DND-41 (cell line): ENCODE measurements at regions not wholly inside any gene's neighbourhood (a gene's known extent, or its start where the extent isn't known, plus 50 kb on each side); places are given as distances from the start of the nearest gene placed in this dataset.
"Not testable (repeated sequence)": the region's sequence is repeated elsewhere in the genome, so short reads cannot be mapped to it uniquely, and the experiment has no call there.

Experiments used
- ATAC-seq: fragments of 200-7000 bp; cut with Tn5 transposase; 3 replicates; pipeline ENCODE4 v1.9.1; 2021; ENCODE audit warnings: low read depth; ENCODE audit not compliant: insufficient read depth
- DNase-seq: peaks from one replicate; pipeline ENCODE4 v3.0.0-alpha.2; 2020
- H2AFZ ChIP-seq: 2 replicates; pipeline ENCODE4 v1.6.0; 2012; ENCODE audit warnings: low read depth, low read length
- H3K27ac ChIP-seq: 2 replicates; pipeline ENCODE4 v1.5.1; 2012; ENCODE audit warnings: low read length, inconsistent platforms
- H3K27me3 ChIP-seq: fragments of 200-600 bp; sonication (generic); 2 replicates; pipeline ENCODE4 v1.6.0; 2012; ENCODE audit warnings: low read length, mild to moderate bottlenecking, inconsistent platforms; ENCODE audit not compliant: insufficient read depth, poor library complexity
- H3K36me3 ChIP-seq: 2 replicates; pipeline ENCODE4 v1.5.1; 2012; ENCODE audit warnings: low read length, inconsistent platforms; ENCODE audit not compliant: insufficient read depth
- H3K4me1 ChIP-seq: 2 replicates; pipeline ENCODE4 v1.5.1; 2012; ENCODE audit warnings: mild to moderate bottlenecking, low read length; ENCODE audit not compliant: insufficient read depth
- H3K4me2 ChIP-seq: 2 replicates; pipeline ENCODE4 v1.6.0; 2012; ENCODE audit warnings: mild to moderate bottlenecking, moderate library complexity, low read length, inconsistent platforms; ENCODE audit not compliant: insufficient read depth
- H3K4me3 ChIP-seq, 2 experiments: fragments of 200-600 bp in 1 of 2; shearing (Covaris generic) in 1 of 2; 2 replicates each; pipeline ENCODE4 v1.5.1; 2012 to 2016; ENCODE audit warnings: inconsistent platforms in 2 of 2, low read length in 2 of 2, mild to moderate bottlenecking in 2 of 2, low read depth in 1 of 2, moderate library complexity in 1 of 2
- H3K79me2 ChIP-seq: 2 replicates; pipeline ENCODE4 v1.6.0; 2012; ENCODE audit warnings: low read length, inconsistent platforms; ENCODE audit not compliant: insufficient read depth
- H3K9ac ChIP-seq: 2 replicates; pipeline ENCODE4 v1.6.0; 2012; ENCODE audit warnings: low read depth, mild to moderate bottlenecking, inconsistent platforms, low read length, moderate library complexity
- H3K9me3 ChIP-seq: 2 replicates; pipeline ENCODE4 v1.5.1; 2012; ENCODE audit warnings: low read length, moderate library complexity, mild to moderate bottlenecking, inconsistent platforms; ENCODE audit not compliant: insufficient read depth, severe bottlenecking
- H4K20me1 ChIP-seq: 2 replicates; pipeline ENCODE4 v1.6.0; 2012; ENCODE audit warnings: low read length; ENCODE audit not compliant: insufficient read depth
- EZH2 ChIP-seq: IDR thresholded peaks from 3 replicates; pipeline ENCODE4 v1.6.1; 2012; ENCODE audit warnings: borderline replicate concordance, low read depth, mild to moderate bottlenecking, moderate library complexity, low read length, inconsistent platforms; ENCODE audit not compliant: severe bottlenecking
- TF ChIP-seq, protein P1 (sequence below): IDR thresholded peaks from 2 replicates; pipeline ENCODE4 v1.5.1; 2012; ENCODE audit warnings: borderline replicate concordance, low read length, moderate library complexity, mild to moderate bottlenecking; ENCODE audit not compliant: poor library complexity, severe bottlenecking; ENCODE audit errors: extremely low read depth

DNA sequence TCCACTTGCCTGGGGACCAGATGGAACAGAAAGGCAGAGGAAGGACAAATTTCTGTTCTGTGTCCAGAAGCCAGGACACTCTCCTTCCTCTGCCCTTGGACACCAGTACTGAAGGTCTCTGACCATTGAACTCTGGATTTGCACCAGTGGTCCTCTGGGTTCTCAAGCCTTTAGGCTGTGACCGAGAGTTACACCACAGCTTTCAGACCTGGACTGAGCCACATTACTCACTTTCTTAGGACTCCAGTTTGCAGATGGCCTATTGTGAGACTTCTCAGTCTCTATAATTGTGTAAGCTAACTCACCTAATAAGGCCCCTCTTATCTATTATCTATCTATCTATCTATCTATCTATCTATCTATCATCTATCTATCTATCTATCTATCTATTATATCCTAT is 295.3 kb upstream of the GALNTL6 start:
- no peak overlapping the region for H3K9ac ChIP-seq
- H4K20me1 ChIP-seq: no peaks in the 10 kb centered on the region
- no peaks in the 10 kb centered on the region for H3K9me3 ChIP-seq
- no peaks in the 10 kb centered on the region for H3K27me3 ChIP-seq
- H3K4me1 ChIP-seq: no peaks in the 10 kb centered on the region
- no peaks in the 10 kb centered on the region for H3K79me2 ChIP-seq
- ATAC-seq (no peak), DNase-seq (no peak)
- no peak overlapping the region for H2AFZ ChIP-seq
- H3K36me3 ChIP-seq: no peaks in the 10 kb centered on the region
- H3K27ac ChIP-seq: no peak overlapping the region
- no peak overlapping the region for H3K4me2 ChIP-seq
- TF ChIP-seq, protein P1, sequence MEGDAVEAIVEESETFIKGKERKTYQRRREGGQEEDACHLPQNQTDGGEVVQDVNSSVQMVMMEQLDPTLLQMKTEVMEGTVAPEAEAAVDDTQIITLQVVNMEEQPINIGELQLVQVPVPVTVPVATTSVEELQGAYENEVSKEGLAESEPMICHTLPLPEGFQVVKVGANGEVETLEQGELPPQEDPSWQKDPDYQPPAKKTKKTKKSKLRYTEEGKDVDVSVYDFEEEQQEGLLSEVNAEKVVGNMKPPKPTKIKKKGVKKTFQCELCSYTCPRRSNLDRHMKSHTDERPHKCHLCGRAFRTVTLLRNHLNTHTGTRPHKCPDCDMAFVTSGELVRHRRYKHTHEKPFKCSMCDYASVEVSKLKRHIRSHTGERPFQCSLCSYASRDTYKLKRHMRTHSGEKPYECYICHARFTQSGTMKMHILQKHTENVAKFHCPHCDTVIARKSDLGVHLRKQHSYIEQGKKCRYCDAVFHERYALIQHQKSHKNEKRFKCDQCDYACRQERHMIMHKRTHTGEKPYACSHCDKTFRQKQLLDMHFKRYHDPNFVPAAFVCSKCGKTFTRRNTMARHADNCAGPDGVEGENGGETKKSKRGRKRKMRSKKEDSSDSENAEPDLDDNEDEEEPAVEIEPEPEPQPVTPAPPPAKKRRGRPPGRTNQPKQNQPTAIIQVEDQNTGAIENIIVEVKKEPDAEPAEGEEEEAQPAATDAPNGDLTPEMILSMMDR: no peak
- no peak for TF ChIP-seq EZH2
- no peak overlapping the region for H3K4me3 ChIP-seq

DNA sequence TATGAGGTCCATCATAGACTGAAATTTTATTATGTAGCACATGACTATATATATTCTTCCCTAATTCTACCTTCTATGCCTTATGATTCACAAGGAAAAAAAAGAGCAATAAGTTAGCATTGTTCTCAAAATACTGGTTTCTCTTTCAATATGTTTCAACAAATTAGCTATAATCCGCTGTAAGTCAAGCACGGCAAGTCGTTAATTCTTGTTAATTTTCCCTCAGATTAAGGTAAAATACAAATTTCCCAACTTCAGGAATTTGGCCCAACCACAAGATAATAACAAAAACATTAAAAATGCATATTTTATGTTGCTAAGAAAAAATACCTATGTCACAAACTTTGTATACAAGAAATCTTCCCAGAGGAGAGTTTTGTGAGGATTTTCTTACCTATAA is 296.5 kb upstream of the GALNTL6 start:
- Histone ChIP-seq H3K27me3 (no peaks in the 10 kb centered on the region), H3K79me2 (no peaks in the 10 kb centered on the region), H2AFZ (no peak overlapping the region), H3K36me3 (no peaks in the 10 kb centered on the region), H3K4me3 (no peak overlapping the region), H3K9ac (no peak overlapping the region), H3K9me3 (no peaks in the 10 kb centered on the region), H3K4me2 (no peak overlapping the region), H3K27ac (no peak overlapping the region), H4K20me1 (no peaks in the 10 kb centered on the region), H3K4me1 (no peaks in the 10 kb centered on the region)
- DNase-seq (no peak), ATAC-seq (no peak)
- TF ChIP-seq, protein P1: no peak
- TF ChIP-seq EZH2: no peak

DNA sequence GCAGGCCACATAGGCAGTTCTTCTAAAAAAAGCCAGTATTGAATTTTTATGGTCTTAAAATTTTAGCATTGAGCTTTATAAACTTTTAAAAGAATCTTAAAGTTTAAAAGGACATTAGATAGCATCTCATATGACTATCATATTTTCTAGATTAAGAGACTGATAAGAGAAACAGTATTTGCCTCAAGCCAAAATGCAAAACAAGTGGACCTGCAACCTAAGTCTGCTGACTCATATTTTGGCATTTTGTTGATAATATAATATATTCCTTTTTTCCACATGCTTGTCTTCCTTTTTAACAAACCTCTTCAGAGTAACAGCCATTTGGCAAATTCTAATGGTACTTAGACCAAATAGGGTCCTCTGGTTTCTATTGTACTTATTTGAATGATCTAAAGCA is 328.5 kb upstream of the GALNTL6 start:
- no peak for TF ChIP-seq EZH2
- TF ChIP-seq, protein P1: no peak
- Histone ChIP-seq H3K9ac (no peak overlapping the region), H4K20me1 (no peaks in the 10 kb centered on the region), H3K4me1 (no peaks in the 10 kb centered on the region), H3K27me3 (no peaks in the 10 kb centered on the region), H3K9me3 (no peaks in the 10 kb centered on the region), H3K4me3 (no peak overlapping the region), H3K79me2 (no peaks in the 10 kb centered on the region), H2AFZ (no peak overlapping the region), H3K27ac (no peak overlapping the region), H3K4me2 (no peak overlapping the region), H3K36me3 (no peaks in the 10 kb centered on the region)
- no peak for DNase-seq
- no peak for ATAC-seq

DNA sequence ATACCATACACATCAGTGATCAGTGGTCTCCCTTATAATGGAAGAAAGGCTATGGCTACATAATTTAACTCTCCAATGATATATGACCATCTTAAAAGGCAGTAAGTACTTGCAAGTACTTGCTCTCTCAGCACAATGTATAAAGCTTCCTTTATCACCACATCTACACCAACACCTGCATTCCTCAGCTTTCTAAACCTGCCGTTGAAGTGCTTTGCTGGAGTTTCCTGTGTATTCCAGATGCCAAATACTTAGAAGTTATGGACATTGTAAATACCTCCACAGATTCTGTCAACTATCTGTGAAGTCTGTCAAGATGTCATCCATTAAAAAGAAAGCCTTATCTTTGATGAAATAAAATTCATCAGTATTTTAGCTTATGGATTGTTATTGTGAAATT is 335.0 kb upstream of the GALNTL6 start:
- Histone ChIP-seq H3K79me2 (no peaks in the 10 kb centered on the region), H3K9me3 (no peaks in the 10 kb centered on the region), H3K27ac (no peak overlapping the region), H3K4me3 (no peak overlapping the region), H3K4me2 (no peak overlapping the region), H3K27me3 (no peaks in the 10 kb centered on the region), H3K4me1 (no peaks in the 10 kb centered on the region), H2AFZ (no peak overlapping the region), H4K20me1 (no peaks in the 10 kb centered on the region), H3K36me3 (no peaks in the 10 kb centered on the region), H3K9ac (no peak overlapping the region)
- TF ChIP-seq, protein P1: no peak
- TF ChIP-seq EZH2: no peak
- DNase-seq: no peak
- ATAC-seq: no peak

DNA sequence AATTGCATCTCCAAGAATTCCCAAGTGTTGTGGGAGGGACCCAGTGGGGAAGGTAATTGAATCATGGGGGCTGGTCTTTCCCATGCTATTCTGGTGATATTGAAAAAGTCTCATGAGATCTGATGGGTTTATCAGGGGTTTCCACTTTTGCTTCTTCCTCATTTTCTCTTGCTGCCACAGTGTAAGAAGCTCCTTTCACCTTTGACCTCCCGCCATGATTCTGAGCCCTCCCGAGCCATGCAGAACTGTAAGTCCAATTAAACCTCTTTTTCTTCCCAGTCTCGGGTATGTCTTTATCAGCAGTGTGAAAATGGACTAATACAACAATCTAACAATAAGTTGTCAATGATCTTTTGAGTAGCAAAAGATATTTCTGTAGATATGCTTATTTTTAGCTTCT is 338.1 kb upstream of the GALNTL6 start:
- not testable (repeated sequence) for H3K27ac ChIP-seq, H3K79me2 ChIP-seq, H3K36me3 ChIP-seq, DNase-seq, H2AFZ ChIP-seq, H3K27me3 ChIP-seq, H3K4me1 ChIP-seq, H3K9me3 ChIP-seq, H3K9ac ChIP-seq, H3K4me2 ChIP-seq, H3K4me3 ChIP-seq, H4K20me1 ChIP-seq, ATAC-seq
